ENCODE measurements at regions not wholly inside any gene's neighbourhood (a gene's known extent, or its start where the extent isn't known, plus 50 kb on each side); places are given as distances from the start of the nearest gene placed in this dataset.

GRCh38 chr18:10308154-10308553, 146.3 kb upstream of the APCDD1 start:
- Histone ChIP-seq H3K4me3 (replicated peaks in 1 of 2; ENCODE audit: low read depth in 1 of 2, low read length in 2 of 2) (no peak overlapping the region), H3K9ac (ENCODE audit: low read length) (no peak overlapping the region), H3K79me2 (ENCODE audit: insufficient read depth, low read length) (no peaks in the 10 kb centered on the region), H3K27ac (ENCODE audit: low read depth, low read length) (no peak overlapping the region), H3K9me2 (ENCODE audit: insufficient read depth) (no peaks in the 10 kb centered on the region), H3K4me1 (ENCODE audit: control insufficient read depth in 1 of 2, insufficient read depth in 2 of 2, low read length in 2 of 2) (no peaks in the 10 kb centered on the region), H3K4me2 (ENCODE audit: low read length) (no peak overlapping the region), H3K36me3 (ENCODE audit: control insufficient read depth in 1 of 2, insufficient read depth in 2 of 2, low read length in 2 of 2) (no peaks in the 10 kb centered on the region), H4K20me1 (ENCODE audit: insufficient read depth) (no peaks in the 10 kb centered on the region), H3K27me3 (ENCODE audit: insufficient read depth, low read length) (peaks cover 46% of the 10 kb centered on the region), H3K9me3 (ENCODE audit: control insufficient read depth in 1 of 2, insufficient read depth in 1 of 2, low read depth in 1 of 2, low read length in 2 of 2) (no peaks in the 10 kb centered on the region), H2AFZ (ENCODE audit: low read depth, low read length, poor library complexity, severe bottlenecking) (no peak overlapping the region)
- TF ChIP-seq POLR2A (IDR thresholded peaks at IDR 0.05; ENCODE audit: borderline replicate concordance, extremely low read depth, insufficient read depth, insufficient read length) (no peak), EZH2phosphoT487 (IDR thresholded peaks at IDR 0.05; ENCODE audit: borderline replicate concordance) (no peak), CEBPB (IDR thresholded peaks at IDR 0.05; ENCODE audit: low read depth) (no peak), SIN3A (IDR thresholded peaks at IDR 0.05; ENCODE audit: low read depth) (no peak), CBX3 (IDR thresholded peaks at IDR 0.05; ENCODE audit: low read depth) (no peak), TCF7L2 (IDR thresholded peaks at IDR 0.05; ENCODE audit: borderline replicate concordance, extremely low read depth, insufficient read depth, insufficient read length) (no peak), YY1 (IDR thresholded peaks at IDR 0.05; ENCODE audit: extremely low read depth, insufficient replicate concordance, low read depth, low read length) (no peak), SP1 (IDR thresholded peaks at IDR 0.05; ENCODE audit: low read depth) (no peak), POLR2AphosphoS5 (IDR thresholded peaks at IDR 0.05; ENCODE audit: low read depth, low read length) (no peak), ZNF274 (IDR thresholded peaks at IDR 0.05; ENCODE audit: low read depth, low read length) (no peak), JUND (IDR thresholded peaks at IDR 0.05) (no peak), SRF (IDR thresholded peaks at IDR 0.05; ENCODE audit: low read depth) (no peak), EGR1 (IDR thresholded peaks at IDR 0.05; ENCODE audit: low read depth) (no peak), EZH2 (IDR thresholded peaks at IDR 0.05) (no peak), ATF3 (IDR thresholded peaks at IDR 0.05) (no peak), CTCF (IDR thresholded peaks at IDR 0.05 in 2 of 3, conservative IDR thresholded peaks at IDR 0.05 in 1 of 3; ENCODE audit: borderline replicate concordance in 1 of 3, insufficient read depth in 1 of 3, low read depth in 2 of 3, low read length in 2 of 3) (no peak), FOSL1 (IDR thresholded peaks at IDR 0.05; ENCODE audit: low read depth) (no peak), ELF1 (IDR thresholded peaks at IDR 0.05; ENCODE audit: borderline replicate concordance, low read depth) (no peak), ZFX (IDR thresholded peaks at IDR 0.05) (no peak)
- TF ChIP-seq, protein P1, sequence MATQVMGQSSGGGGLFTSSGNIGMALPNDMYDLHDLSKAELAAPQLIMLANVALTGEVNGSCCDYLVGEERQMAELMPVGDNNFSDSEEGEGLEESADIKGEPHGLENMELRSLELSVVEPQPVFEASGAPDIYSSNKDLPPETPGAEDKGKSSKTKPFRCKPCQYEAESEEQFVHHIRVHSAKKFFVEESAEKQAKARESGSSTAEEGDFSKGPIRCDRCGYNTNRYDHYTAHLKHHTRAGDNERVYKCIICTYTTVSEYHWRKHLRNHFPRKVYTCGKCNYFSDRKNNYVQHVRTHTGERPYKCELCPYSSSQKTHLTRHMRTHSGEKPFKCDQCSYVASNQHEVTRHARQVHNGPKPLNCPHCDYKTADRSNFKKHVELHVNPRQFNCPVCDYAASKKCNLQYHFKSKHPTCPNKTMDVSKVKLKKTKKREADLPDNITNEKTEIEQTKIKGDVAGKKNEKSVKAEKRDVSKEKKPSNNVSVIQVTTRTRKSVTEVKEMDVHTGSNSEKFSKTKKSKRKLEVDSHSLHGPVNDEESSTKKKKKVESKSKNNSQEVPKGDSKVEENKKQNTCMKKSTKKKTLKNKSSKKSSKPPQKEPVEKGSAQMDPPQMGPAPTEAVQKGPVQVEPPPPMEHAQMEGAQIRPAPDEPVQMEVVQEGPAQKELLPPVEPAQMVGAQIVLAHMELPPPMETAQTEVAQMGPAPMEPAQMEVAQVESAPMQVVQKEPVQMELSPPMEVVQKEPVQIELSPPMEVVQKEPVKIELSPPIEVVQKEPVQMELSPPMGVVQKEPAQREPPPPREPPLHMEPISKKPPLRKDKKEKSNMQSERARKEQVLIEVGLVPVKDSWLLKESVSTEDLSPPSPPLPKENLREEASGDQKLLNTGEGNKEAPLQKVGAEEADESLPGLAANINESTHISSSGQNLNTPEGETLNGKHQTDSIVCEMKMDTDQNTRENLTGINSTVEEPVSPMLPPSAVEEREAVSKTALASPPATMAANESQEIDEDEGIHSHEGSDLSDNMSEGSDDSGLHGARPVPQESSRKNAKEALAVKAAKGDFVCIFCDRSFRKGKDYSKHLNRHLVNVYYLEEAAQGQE (IDR thresholded peaks at IDR 0.05; ENCODE audit: low read depth), result no peak
- POLR2A ChIA-PET, result no interaction called here
- CTCF ChIA-PET, result no interaction called here
- intact Hi-C loops (cut with micrococcal nuclease), result loop anchor here (10.0 kb wide), 1 partner anchor 283 kb away; no protein-coding TSS in a partner anchor
- no peak for ATAC-seq
- DNase-seq (ENCODE audit: low read depth, low spot score), result no peak
- RAD21 ChIA-PET (ENCODE audit: low non-redundant PET in 1 of 2, low total read pairs in 2 of 2, uncharacterized antibody in 2 of 2, unreplicated experiment in 2 of 2), result no interaction called here
- no TSS peak for BruUV-seq (replicated peaks)

All from HCT116 (cell line).